ENCODE measurements at regions not wholly inside any gene's neighbourhood (a gene's known extent, or its start where the extent isn't known, plus 50 kb on each side); places are given as distances from the start of the nearest gene placed in this dataset.
A peak's percentile ranks its signal among the peaks of the same experiment; 100 is the strongest.

GRCh38 chr4:12689457-12689856 is 794.7 kb downstream of the RAB28 start:
- no peaks in the 10 kb centered on the region for H3K9me3 Mint-ChIP-seq (ENCODE audit: low read depth)
- no peak overlapping the region for H3K4me3 Mint-ChIP-seq
- POLR2A ChIA-PET, result no interaction called here
- H3K27me3 Mint-ChIP-seq, result peaks cover 2% of the 10 kb centered on the region
- no peak for DNase-seq
- H3K4me1 Mint-ChIP-seq, result no peaks in the 10 kb centered on the region
- CTCF ChIA-PET, result interaction anchor here (0.5 kb wide), 1 partner anchor 57 kb away, joined by 3 read pairs; no protein-coding TSS in a partner anchor
- intact Hi-C loops (cut with DNase I, micrococcal nuclease), result no loop called here
- no peak for ATAC-seq
- H3K36me3 Mint-ChIP-seq (ENCODE audit: low read depth), result no peaks in the 10 kb centered on the region
- H3K27ac Mint-ChIP-seq, result no peak overlapping the region

- CTCF ChIA-PET, result no interaction called here
- no peak overlapping the region for H3K4me3 Mint-ChIP-seq
- no peak for DNase-seq
- no peaks in the 10 kb centered on the region for H3K36me3 Mint-ChIP-seq (ENCODE audit: low read depth)
- no peaks in the 10 kb centered on the region for H3K4me1 Mint-ChIP-seq
- POLR2A ChIA-PET, result no interaction called here
- intact Hi-C loops (cut with DNase I, micrococcal nuclease), result no loop called here
- no peak for ATAC-seq
- no peak overlapping the region for H3K27ac Mint-ChIP-seq
- H3K27me3 Mint-ChIP-seq, result peaks cover 5% of the 10 kb centered on the region
- peaks cover 12% of the 10 kb centered on the region for H3K9me3 Mint-ChIP-seq (ENCODE audit: low read depth)
Observed at GRCh38 chr4:12679217-12679616, 804.9 kb downstream of the RAB28 start.

GRCh38 chr4:12674184-12674583 is 810.0 kb downstream of the RAB28 start:
- CTCF ChIA-PET, result interaction anchor here (0.6 kb wide), 1 partner anchor 9 kb away, joined by 3 read pairs; no protein-coding TSS in a partner anchor
- peaks cover 19% of the 10 kb centered on the region for H3K9me3 Mint-ChIP-seq (ENCODE audit: low read depth)
- H3K4me1 Mint-ChIP-seq, result no peaks in the 10 kb centered on the region
- H3K36me3 Mint-ChIP-seq (ENCODE audit: low read depth), result no peaks in the 10 kb centered on the region
- H3K27me3 Mint-ChIP-seq, result peaks cover 2% of the 10 kb centered on the region
- ATAC-seq (no peak), DNase-seq (no peak)
- H3K4me3 Mint-ChIP-seq, result no peak overlapping the region
- POLR2A ChIA-PET, result no interaction called here
- intact Hi-C loops (cut with DNase I, micrococcal nuclease), result no loop called here
- H3K27ac Mint-ChIP-seq, result no peak overlapping the region

GRCh38 chr4:12672303-12672702 is 811.8 kb downstream of the RAB28 start:
- ATAC-seq, result no peak

GRCh38 chr4:12658146-12658545 is 826.0 kb downstream of the RAB28 start:
- CTCF ChIA-PET, result no interaction called here
- intact Hi-C loops (cut with DNase I, micrococcal nuclease), result no loop called here
- DNase-seq (no peak), ATAC-seq (no peak)
- POLR2A ChIA-PET, result no interaction called here
- H3K4me1 Mint-ChIP-seq, result no peaks in the 10 kb centered on the region
- H3K27ac Mint-ChIP-seq, result no peak overlapping the region
- H3K36me3 Mint-ChIP-seq (ENCODE audit: low read depth), result no peaks in the 10 kb centered on the region
- H3K4me3 Mint-ChIP-seq, result no peak overlapping the region
- no peaks in the 10 kb centered on the region for H3K9me3 Mint-ChIP-seq (ENCODE audit: low read depth)
- H3K27me3 Mint-ChIP-seq, result no peaks in the 10 kb centered on the region

More at GRCh38 chr4:12672303-12672702, 811.8 kb downstream of the RAB28 start:
- POLR2A ChIA-PET, result no interaction called here
- Mint-ChIP-seq H3K4me3 (no peak overlapping the region), H3K9me3 (ENCODE audit: low read depth) (peaks cover 19% of the 10 kb centered on the region), H3K27ac (no peak overlapping the region), H3K27me3 (peaks cover 2% of the 10 kb centered on the region), H3K36me3 (ENCODE audit: low read depth) (no peaks in the 10 kb centered on the region), H3K4me1 (no peaks in the 10 kb centered on the region)
- CTCF ChIA-PET, result no interaction called here
- DNase-seq, result no peak
- intact Hi-C loops (cut with DNase I, micrococcal nuclease), result no loop called here

GRCh38 chr4:12651876-12652275 is 832.3 kb downstream of the RAB28 start:
- POLR2A ChIA-PET, result no interaction called here
- intact Hi-C loops (cut with DNase I, micrococcal nuclease), result no loop called here
- Mint-ChIP-seq H3K27me3 (no peaks in the 10 kb centered on the region), H3K27ac (no peak overlapping the region), H3K36me3 (ENCODE audit: low read depth) (no peaks in the 10 kb centered on the region), H3K4me1 (no peaks in the 10 kb centered on the region), H3K4me3 (no peak overlapping the region), H3K9me3 (ENCODE audit: low read depth) (no peaks in the 10 kb centered on the region)
- ATAC-seq, result no peak
- DNase-seq, result no peak
- CTCF ChIA-PET, result no interaction called here

- peaks cover 3% of the 10 kb centered on the region for H3K27me3 Mint-ChIP-seq
- intact Hi-C loops (cut with DNase I, micrococcal nuclease), result no loop called here
- ATAC-seq, result no peak
- no peaks in the 10 kb centered on the region for H3K4me1 Mint-ChIP-seq
- no peak overlapping the region for H3K27ac Mint-ChIP-seq
- H3K36me3 Mint-ChIP-seq (ENCODE audit: low read depth), result no peaks in the 10 kb centered on the region
- ChIA-PET POLR2A (no interaction called here), CTCF (interaction anchor here (0.6 to 1.3 kb wide), 2 partner anchors 12 to 554 kb away, joined by 3 to 4 read pairs; no protein-coding TSS in a partner anchor)
- H3K4me3 Mint-ChIP-seq, result no peak overlapping the region
- H3K9me3 Mint-ChIP-seq (ENCODE audit: low read depth), result no peaks in the 10 kb centered on the region
- DNase-seq, result no peak
Observed at GRCh38 chr4:12645732-12646131, 838.4 kb downstream of the RAB28 start.

- Mint-ChIP-seq H3K27me3 (peaks cover 6% of the 10 kb centered on the region), H3K4me3 (no peak overlapping the region), H3K27ac (no peak overlapping the region), H3K36me3 (ENCODE audit: low read depth) (no peaks in the 10 kb centered on the region), H3K9me3 (ENCODE audit: low read depth) (no peaks in the 10 kb centered on the region), H3K4me1 (no peaks in the 10 kb centered on the region)
- CTCF ChIA-PET, result interaction anchor here (0.9 kb wide), 1 partner anchor 9 kb away, joined by 3 read pairs; no protein-coding TSS in a partner anchor
- POLR2A ChIA-PET, result no interaction called here
- ATAC-seq (no peak), DNase-seq (no peak)
- intact Hi-C loops (cut with DNase I, micrococcal nuclease), result no loop called here
Observed at GRCh38 chr4:12644261-12644660, 839.9 kb downstream of the RAB28 start.

- POLR2A ChIA-PET, result no interaction called here
- Mint-ChIP-seq H3K4me1 (no peaks in the 10 kb centered on the region), H3K36me3 (ENCODE audit: low read depth) (no peaks in the 10 kb centered on the region), H3K27ac (no peak overlapping the region), H3K4me3 (no peak overlapping the region), H3K27me3 (peaks cover 8% of the 10 kb centered on the region), H3K9me3 (ENCODE audit: low read depth) (no peaks in the 10 kb centered on the region)
- CTCF ChIA-PET, result interaction anchor here (0.6 to 0.7 kb wide), 2 partner anchors 649 to 1260 kb away, joined by 3 to 4 read pairs; no protein-coding TSS in a partner anchor
- ATAC-seq (no peak), DNase-seq (no peak)
- intact Hi-C loops (cut with DNase I, micrococcal nuclease), result loop anchor here (10.0 kb wide), 1 partner anchor 1211 kb away; the partner anchor contains the start of gene HS3ST1 (in 2 of the 2)
Observed at GRCh38 chr4:12636191-12636590, 847.9 kb downstream of the RAB28 start.

- Mint-ChIP-seq H3K36me3 (ENCODE audit: low read depth) (no peaks in the 10 kb centered on the region), H3K4me1 (no peaks in the 10 kb centered on the region), H3K4me3 (no peak overlapping the region), H3K27ac (no peak overlapping the region), H3K27me3 (peaks cover 10% of the 10 kb centered on the region), H3K9me3 (ENCODE audit: low read depth) (no peaks in the 10 kb centered on the region)
- ChIA-PET CTCF (interaction anchor here (0.6 to 0.7 kb wide), 3 partner anchors 8 to 1259 kb away, joined by 3 to 4 read pairs (median 3); no protein-coding TSS in a partner anchor), POLR2A (interaction anchor here (0.6 kb wide), 1 partner anchor 762 kb away, joined by 4 read pairs; no protein-coding TSS in a partner anchor)
- intact Hi-C loops (cut with DNase I, micrococcal nuclease), result loop anchor here (10.0 kb wide), 1 partner anchor 1211 kb away; the partner anchor contains the start of gene HS3ST1 (in 2 of the 2)
- DNase-seq (no peak), ATAC-seq (no peak)
Observed at GRCh38 chr4:12635629-12636028, 848.5 kb downstream of the RAB28 start.

GRCh38 chr4:12633053-12633651 is 851.0 kb downstream of the RAB28 start:
- ATAC-seq, result peak; percentile 83

GRCh38 chr4:12615822-12616221 is 868.3 kb downstream of the RAB28 start:
- H3K9me3 Mint-ChIP-seq (ENCODE audit: low read depth), result no peaks in the 10 kb centered on the region
- H3K36me3 Mint-ChIP-seq (ENCODE audit: low read depth), result no peaks in the 10 kb centered on the region
- ChIA-PET POLR2A (no interaction called here), CTCF (interaction anchor here (0.6 to 0.8 kb wide), 2 partner anchors 17 to 21 kb away, joined by 3 to 4 read pairs; no protein-coding TSS in a partner anchor)
- intact Hi-C loops (cut with DNase I, micrococcal nuclease), result no loop called here
- no peak overlapping the region for H3K27ac Mint-ChIP-seq
- no peaks in the 10 kb centered on the region for H3K27me3 Mint-ChIP-seq
- H3K4me1 Mint-ChIP-seq, result no peaks in the 10 kb centered on the region
- no peak for DNase-seq
- ATAC-seq, result no peak
- H3K4me3 Mint-ChIP-seq, result no peak overlapping the region

More at GRCh38 chr4:12633053-12633651, 851.0 kb downstream of the RAB28 start:
- peaks cover 11% of the 10 kb centered on the region for H3K27me3 Mint-ChIP-seq
- peak; percentile 87 for DNase-seq
- H3K27ac Mint-ChIP-seq, result no peak overlapping the region
- ChIA-PET POLR2A (no interaction called here), CTCF (interaction anchor here (0.6 to 2.0 kb wide), 16 partner anchors 13 to 873 kb away, joined by 3 to 5 read pairs (median 3); no protein-coding TSS in a partner anchor)
- H3K9me3 Mint-ChIP-seq (ENCODE audit: low read depth), result no peaks in the 10 kb centered on the region
- no peak overlapping the region for H3K4me3 Mint-ChIP-seq
- no peaks in the 10 kb centered on the region for H3K36me3 Mint-ChIP-seq (ENCODE audit: low read depth)
- H3K4me1 Mint-ChIP-seq, result no peaks in the 10 kb centered on the region
- intact Hi-C loops (cut with DNase I, micrococcal nuclease), result loop anchor here (1.0 to 10.0 kb wide), 4 partner anchors 591 to 1208 kb away; partner anchors contain the start of gene HS3ST1 (in 2 of the 2)

Measured in activated CD4-positive, alpha-beta T cell treated with anti-CD3 and anti-CD28 coated beads for 36 hours (primary cell).